ENCODE measurements at regions not wholly inside any gene's neighbourhood (a gene's known extent, or its start where the extent isn't known, plus 50 kb on each side); places are given as distances from the start of the nearest gene placed in this dataset.
A peak's percentile ranks its signal among the peaks of the same experiment; 100 is the strongest.

DNA sequence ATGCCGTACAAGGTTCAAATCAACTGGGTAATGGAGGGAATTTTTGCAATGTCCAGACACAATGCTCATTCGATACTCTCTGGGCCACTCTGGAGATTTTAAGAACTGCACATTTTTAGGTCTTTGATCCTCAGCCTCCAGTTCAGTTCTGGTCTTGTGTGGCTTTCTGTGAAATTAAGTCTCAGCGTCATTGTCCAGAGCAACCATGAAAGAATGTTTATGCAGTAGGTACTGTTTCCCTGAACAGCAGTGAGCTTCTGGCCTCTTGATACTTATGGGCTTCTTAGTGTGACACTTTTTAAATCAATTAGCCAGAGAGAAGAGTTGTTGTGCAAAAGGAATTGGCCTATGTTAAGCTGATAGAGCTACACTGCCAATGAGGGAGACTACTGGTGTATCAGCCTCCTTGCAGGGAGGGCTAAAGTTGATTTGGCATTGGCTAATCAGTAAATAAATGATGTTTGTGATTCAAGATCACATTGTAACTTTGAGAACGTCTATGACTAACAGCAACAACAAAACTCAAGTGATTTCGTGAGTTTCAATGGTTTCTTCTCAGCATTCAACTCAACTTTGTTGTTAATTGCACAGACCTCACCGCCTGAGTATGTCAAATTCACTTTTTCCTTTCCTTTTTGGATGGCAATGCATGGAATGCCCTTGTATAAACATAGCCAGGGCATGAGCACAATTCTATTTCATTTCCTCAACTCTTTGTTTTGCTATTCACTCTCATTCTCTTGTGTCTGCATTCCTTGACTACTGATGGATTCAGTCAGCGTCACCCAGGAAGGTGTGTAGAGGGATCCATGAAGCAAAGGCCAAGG lies 85.1 kb downstream of the GJA1 start:
- Histone ChIP-seq H3K36me3 (no peaks in the 10 kb centered on the region), H3K4me3 (no peak overlapping the region), H3K27me3 (no peaks in the 10 kb centered on the region), H3K9me3 (no peaks in the 10 kb centered on the region), H3K27ac (no peak overlapping the region), H3K4me1 (no peaks in the 10 kb centered on the region)
- intact Hi-C loops (cut with DNase I; ENCODE audit: low total_unique reads) (no loop called here), in situ Hi-C loops (cut with MboI; ENCODE audit: low pct_ligation_motif_present in 1 of 4, low pct_unique_long_range_greater_than_20kb in 1 of 4, low sequenced_read_pairs in 3 of 4) (no loop called here)
- TF ChIP-seq POLR2AphosphoS5 (IDR thresholded peaks at IDR 0.05) (peak in 1 of 3 donors; percentile 12), POLR2A (IDR thresholded peaks at IDR 0.05) (no peak), EP300 (IDR thresholded peaks at IDR 0.05; ENCODE audit: low read depth) (no peak)
- TF ChIP-seq, protein P1, sequence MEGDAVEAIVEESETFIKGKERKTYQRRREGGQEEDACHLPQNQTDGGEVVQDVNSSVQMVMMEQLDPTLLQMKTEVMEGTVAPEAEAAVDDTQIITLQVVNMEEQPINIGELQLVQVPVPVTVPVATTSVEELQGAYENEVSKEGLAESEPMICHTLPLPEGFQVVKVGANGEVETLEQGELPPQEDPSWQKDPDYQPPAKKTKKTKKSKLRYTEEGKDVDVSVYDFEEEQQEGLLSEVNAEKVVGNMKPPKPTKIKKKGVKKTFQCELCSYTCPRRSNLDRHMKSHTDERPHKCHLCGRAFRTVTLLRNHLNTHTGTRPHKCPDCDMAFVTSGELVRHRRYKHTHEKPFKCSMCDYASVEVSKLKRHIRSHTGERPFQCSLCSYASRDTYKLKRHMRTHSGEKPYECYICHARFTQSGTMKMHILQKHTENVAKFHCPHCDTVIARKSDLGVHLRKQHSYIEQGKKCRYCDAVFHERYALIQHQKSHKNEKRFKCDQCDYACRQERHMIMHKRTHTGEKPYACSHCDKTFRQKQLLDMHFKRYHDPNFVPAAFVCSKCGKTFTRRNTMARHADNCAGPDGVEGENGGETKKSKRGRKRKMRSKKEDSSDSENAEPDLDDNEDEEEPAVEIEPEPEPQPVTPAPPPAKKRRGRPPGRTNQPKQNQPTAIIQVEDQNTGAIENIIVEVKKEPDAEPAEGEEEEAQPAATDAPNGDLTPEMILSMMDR (IDR thresholded peaks at IDR 0.05) = no peak
- WGBS, 2 donors (ENCODE audit: low coverage in 1 of 2) = 70 to 73% methylated on average over 6 to 7 of the region's 7 CpGs
- DNase-seq = no peak

DNA sequence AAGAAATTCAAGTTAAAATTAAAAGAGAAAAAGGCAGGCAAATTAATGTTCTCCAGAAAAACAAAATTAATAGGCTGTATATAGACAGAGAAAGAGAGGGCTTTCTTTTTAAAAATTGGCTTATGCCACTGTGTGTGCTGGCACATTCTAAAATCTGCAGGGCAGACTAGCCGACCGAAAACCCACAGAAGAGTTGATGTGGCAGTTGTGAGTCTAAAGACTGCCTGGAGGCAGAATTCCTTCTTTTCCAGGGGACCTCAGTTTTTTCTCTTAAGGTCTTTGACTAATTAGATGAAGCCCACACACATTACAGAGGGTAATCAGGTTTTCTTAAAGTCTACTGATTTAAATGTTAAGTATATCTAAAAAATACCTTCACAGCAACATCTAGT lies 85.7 kb downstream of the GJA1 start:
- no peak overlapping the region for H3K4me3 ChIP-seq
- H3K27ac ChIP-seq = no peak overlapping the region
- TF ChIP-seq EP300 (IDR thresholded peaks at IDR 0.05; ENCODE audit: low read depth) = no peak
- no peak for TF ChIP-seq POLR2AphosphoS5 (IDR thresholded peaks at IDR 0.05)
- TF ChIP-seq, protein P1 (IDR thresholded peaks at IDR 0.05) = no peak
- TF ChIP-seq POLR2A (IDR thresholded peaks at IDR 0.05) = no peak
- DNase-seq = no peak
- no peaks in the 10 kb centered on the region for H3K27me3 ChIP-seq
- H3K4me1 ChIP-seq = no peaks in the 10 kb centered on the region
- intact Hi-C loops (cut with DNase I; ENCODE audit: low total_unique reads) = no loop called here
- H3K9me3 ChIP-seq = no peaks in the 10 kb centered on the region
- in situ Hi-C loops (cut with MboI; ENCODE audit: low pct_ligation_motif_present in 1 of 4, low pct_unique_long_range_greater_than_20kb in 1 of 4, low sequenced_read_pairs in 3 of 4) = no loop called here
- 75 to 88% methylated on average over 2 of the region's 2 CpGs for WGBS, 2 donors (ENCODE audit: low coverage in 1 of 2)
- H3K36me3 ChIP-seq = no peaks in the 10 kb centered on the region

DNA sequence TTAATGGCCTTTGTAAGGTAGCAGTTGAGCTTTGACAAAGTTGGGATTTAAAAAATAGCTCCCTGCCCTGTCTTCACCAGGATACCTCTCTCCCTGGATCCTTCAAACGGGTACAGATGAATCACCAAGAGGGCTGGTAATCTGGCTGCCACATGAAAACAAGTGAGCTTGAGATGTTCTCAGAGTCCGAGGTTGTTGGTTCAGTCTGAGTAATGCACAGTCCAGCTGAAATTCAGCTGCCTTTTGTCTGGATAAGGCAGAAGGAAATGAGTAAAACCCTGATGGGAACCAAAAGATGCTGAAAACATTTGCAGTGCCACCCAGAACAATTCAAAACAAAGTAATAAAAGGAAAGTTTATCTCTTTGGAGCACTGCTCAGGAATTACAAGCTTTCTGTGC lies 86.8 kb downstream of the GJA1 start:
- H3K4me1 ChIP-seq = no peaks in the 10 kb centered on the region
- 37 to 52% methylated on average over 2 of the region's 2 CpGs for WGBS, 2 donors (ENCODE audit: low coverage in 1 of 2)
- H3K4me3 ChIP-seq = no peak overlapping the region
- H3K36me3 ChIP-seq = no peaks in the 10 kb centered on the region
- in situ Hi-C loops (cut with MboI; ENCODE audit: low pct_ligation_motif_present in 1 of 4, low pct_unique_long_range_greater_than_20kb in 1 of 4, low sequenced_read_pairs in 3 of 4) (no loop called here), intact Hi-C loops (cut with DNase I; ENCODE audit: low total_unique reads) (no loop called here)
- TF ChIP-seq, protein P1 (IDR thresholded peaks at IDR 0.05) = no peak
- TF ChIP-seq POLR2A (IDR thresholded peaks at IDR 0.05) (no peak), EP300 (IDR thresholded peaks at IDR 0.05; ENCODE audit: low read depth) (no peak), POLR2AphosphoS5 (IDR thresholded peaks at IDR 0.05) (no peak)
- no peaks in the 10 kb centered on the region for H3K27me3 ChIP-seq
- H3K9me3 ChIP-seq = no peaks in the 10 kb centered on the region
- peak overlapping the region; percentile 18 to 55 (median 38) for H3K27ac ChIP-seq
- DNase-seq = no peak

DNA sequence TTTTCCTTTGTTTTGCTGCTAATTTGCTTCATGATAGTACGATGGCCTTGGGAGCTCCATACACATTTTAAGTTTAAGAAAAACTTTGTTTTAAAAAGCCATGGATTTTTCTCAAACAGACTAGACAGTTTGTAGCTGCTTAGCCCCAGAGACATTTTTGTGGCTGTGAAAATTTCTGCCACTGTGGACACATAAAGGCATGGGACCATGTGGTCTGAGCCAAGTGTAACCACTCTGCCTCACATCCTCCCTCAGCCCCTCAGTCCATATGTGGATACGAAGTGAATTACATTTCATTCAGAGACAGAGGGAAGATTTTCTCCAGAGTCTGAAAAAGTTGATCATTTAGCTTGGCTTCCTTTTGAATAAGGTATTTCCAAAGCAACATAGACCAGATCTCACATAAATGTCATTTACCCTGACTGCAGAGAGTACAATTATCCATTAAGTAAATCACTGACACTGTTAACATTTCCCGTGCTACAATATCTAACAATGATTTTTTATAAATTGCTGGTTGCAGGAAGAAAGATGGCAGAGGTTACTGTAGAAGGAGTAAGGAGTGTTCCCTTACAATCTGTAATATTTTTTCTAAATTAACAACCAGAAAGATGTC lies 87.4 kb downstream of the GJA1 start:
- H3K4me3 ChIP-seq = no peak overlapping the region
- TF ChIP-seq, protein P1 (IDR thresholded peaks at IDR 0.05) = no peak
- TF ChIP-seq POLR2AphosphoS5 (IDR thresholded peaks at IDR 0.05) = peak in 1 of 3 donors; percentile 22
- TF ChIP-seq POLR2A (IDR thresholded peaks at IDR 0.05) = no peak
- no peak for TF ChIP-seq EP300 (IDR thresholded peaks at IDR 0.05; ENCODE audit: low read depth)
- DNase-seq = no peak
- H3K9me3 ChIP-seq = no peaks in the 10 kb centered on the region
- no peaks in the 10 kb centered on the region for H3K36me3 ChIP-seq
- intact Hi-C loops (cut with DNase I; ENCODE audit: low total_unique reads) = no loop called here
- H3K27me3 ChIP-seq = no peaks in the 10 kb centered on the region
- 63 to 69% methylated on average over 3 of the region's 3 CpGs for WGBS, 2 donors (ENCODE audit: low coverage in 1 of 2)
- peak overlapping the region; percentile 18 to 55 (median 38) for H3K27ac ChIP-seq
- in situ Hi-C loops (cut with MboI; ENCODE audit: low pct_ligation_motif_present in 1 of 4, low pct_unique_long_range_greater_than_20kb in 1 of 4, low sequenced_read_pairs in 3 of 4) = no loop called here
- H3K4me1 ChIP-seq = no peaks in the 10 kb centered on the region

Data from transverse colon (tissue), 4 donors.